ENCODE measurements at regions not wholly inside any gene's neighbourhood (a gene's known extent, or its start where the extent isn't known, plus 50 kb on each side); places are given as distances from the start of the nearest gene placed in this dataset.

DNA sequence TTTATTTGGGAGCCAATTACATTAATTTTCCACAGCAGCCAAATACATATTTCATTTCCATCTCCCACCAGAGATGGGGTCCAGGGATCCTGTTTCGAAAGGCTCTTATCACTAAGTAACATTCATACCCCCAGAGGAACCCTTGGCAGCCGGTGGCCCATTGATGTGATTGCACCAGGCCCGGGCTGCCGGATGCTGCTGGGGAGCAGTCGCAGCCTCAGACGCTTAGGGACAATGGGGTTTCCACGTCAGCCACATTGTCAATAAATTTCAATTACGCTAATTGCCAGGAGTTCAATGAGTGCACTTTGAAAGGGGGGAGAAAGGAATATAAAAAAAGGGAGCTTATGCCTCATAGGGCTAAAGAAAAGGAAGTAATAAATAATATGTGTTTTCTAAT, 478.8 kb upstream of the ADAMTS16 start:
- TF ChIP-seq GATA3 (IDR thresholded peaks at IDR 0.05; ENCODE audit: low read depth, low read length) (no peak), GATA2 (IDR thresholded peaks at IDR 0.05; ENCODE audit: low read depth, low read length) (no peak)
